Small intestine (tissue), 7 donors: ENCODE measurements at regions not wholly inside any gene's neighbourhood (a gene's known extent, or its start where the extent isn't known, plus 50 kb on each side); places are given as distances from the start of the nearest gene placed in this dataset.

Experiments used
- DNase-seq, 2 donors: peaks; one replicate each; pipeline versions ENCODE4 v3.0.0 to v3.0.0-alpha.2; 2013
- FAIRE-seq: peaks from 2 replicates; lab custom pipeline; 2012; peaks lifted over from hg19 to GRCh38; lab: Jason Lieb, UNC
- H3K27ac ChIP-seq, 3 donors: one replicate each; pipeline ENCODE4 v1.5.1; 2013; ENCODE audit warnings: low read length in 2 of 3, mild to moderate bottlenecking in 2 of 3, control low read depth in 1 of 3, inconsistent platforms in 1 of 3, low read depth in 1 of 3, moderate library complexity in 1 of 3
- H3K27me3 ChIP-seq, 3 donors: one replicate each; pipeline ENCODE4 v1.6.1; 2013; ENCODE audit warnings: low read length in 3 of 3, inconsistent platforms in 1 of 3; ENCODE audit not compliant: control insufficient read depth in 3 of 3, insufficient read depth in 3 of 3
- H3K36me3 ChIP-seq, 3 donors: one replicate each; pipeline ENCODE4 v1.6.1; 2013; ENCODE audit warnings: low read length in 3 of 3, inconsistent platforms in 1 of 3, low read depth in 1 of 3, mild to moderate bottlenecking in 1 of 3, moderate library complexity in 1 of 3; ENCODE audit not compliant: control insufficient read depth in 3 of 3, insufficient read depth in 2 of 3
- H3K4me1 ChIP-seq, 3 donors: one replicate each; pipeline ENCODE4 v1.6.1; 2013; ENCODE audit warnings: low read length in 2 of 3, inconsistent platforms in 1 of 3, low read depth in 1 of 3, mild to moderate bottlenecking in 1 of 3, moderate library complexity in 1 of 3; ENCODE audit not compliant: control insufficient read depth in 3 of 3, insufficient read depth in 2 of 3
- H3K4me3 ChIP-seq, 3 donors: one replicate each; pipeline ENCODE4 v1.5.1; 2013; ENCODE audit warnings: low read length in 3 of 3, control low read depth in 1 of 3, inconsistent platforms in 1 of 3, low read depth in 1 of 3, mild to moderate bottlenecking in 1 of 3, moderate library complexity in 1 of 3
- H3K9me3 ChIP-seq, 2 donors: one replicate each; pipeline ENCODE4 v1.6.1; 2013; ENCODE audit warnings: low read depth in 1 of 2, low read length in 1 of 2; ENCODE audit not compliant: control insufficient read depth in 2 of 2, insufficient read depth in 1 of 2
- WGBS, 3 donors: extraction: QIAGEN DNeasy Blood & Tissue Kit; methylation state at CpG; one replicate each; pipeline ENCODE4 v1.1.7; 2013; 5-methylcytosine and 5-hydroxymethylcytosine counted together
- donor health status: healthy with polysubstance abuse.
- donor health status: control.
- donor health status: control.
- donor health status: Bipolar disorder and iron deficiency.
- donor health status: healthy.

DNA sequence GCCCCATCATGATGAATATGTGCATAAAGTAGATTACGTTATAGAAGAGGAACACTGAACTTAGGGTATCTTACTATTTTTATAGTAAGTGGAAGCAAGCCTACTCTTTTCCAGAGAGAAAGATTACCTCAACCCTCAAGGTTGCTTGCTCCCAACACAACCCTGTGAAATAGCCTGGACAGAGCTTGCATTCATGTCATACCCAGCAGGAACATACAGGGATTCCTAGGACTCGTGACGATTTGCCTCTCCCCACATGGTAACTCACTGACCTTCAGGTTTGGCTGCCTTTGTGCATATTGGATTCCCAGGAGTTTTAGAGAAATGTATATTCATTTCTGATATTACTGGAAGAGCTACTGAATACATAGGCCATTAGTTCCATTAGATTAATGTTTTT lies 80.5 kb downstream of the BLTP1 start:
- H3K4me1 ChIP-seq: no peaks in the 10 kb centered on the region
- H3K27me3 ChIP-seq: no peaks in the 10 kb centered on the region
- H3K9me3 ChIP-seq: no peaks in the 10 kb centered on the region
- H3K4me3 ChIP-seq: no peak overlapping the region
- FAIRE-seq (no peak), DNase-seq (no peak)
- no peak overlapping the region for H3K27ac ChIP-seq
- WGBS, 3 donors: 98 to 100% (median 98%) methylated on average over 3 of the region's 3 CpGs
- peaks cover 0 to 9% (median 6%) of the 10 kb centered on the region in 3 donors for H3K36me3 ChIP-seq

DNA sequence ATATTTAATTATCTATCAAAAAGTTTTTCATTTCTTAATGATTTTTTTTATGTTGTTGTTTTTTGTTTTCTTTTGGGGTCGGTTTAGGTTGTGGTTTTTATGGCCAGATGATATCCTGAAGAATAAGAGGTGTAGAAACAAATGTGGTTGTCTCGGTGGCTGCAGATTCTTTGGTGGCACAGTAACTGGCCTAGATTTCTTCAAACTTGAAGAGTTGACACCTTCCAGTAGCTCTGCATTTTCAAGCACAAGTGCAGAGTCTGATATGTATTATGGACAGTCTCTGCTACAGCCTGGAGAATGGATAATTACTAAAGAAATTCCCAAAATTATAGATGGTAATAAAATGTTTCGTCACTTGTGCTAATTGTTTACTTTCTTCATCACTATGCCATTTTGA lies 82.6 kb downstream of the BLTP1 start:
- Histone ChIP-seq H3K27me3 (no peaks in the 10 kb centered on the region), H3K27ac (no peak overlapping the region), H3K9me3 (no peaks in the 10 kb centered on the region), H3K4me1 (no peaks in the 10 kb centered on the region), H3K36me3 (peaks cover 0 to 14% (median 9%) of the 10 kb centered on the region in 3 donors), H3K4me3 (no peak overlapping the region)
- FAIRE-seq (no peak), DNase-seq (no peak)
- 83 to 87% (median 87%) methylated on average over 3 of the region's 3 CpGs for WGBS, 3 donors

DNA sequence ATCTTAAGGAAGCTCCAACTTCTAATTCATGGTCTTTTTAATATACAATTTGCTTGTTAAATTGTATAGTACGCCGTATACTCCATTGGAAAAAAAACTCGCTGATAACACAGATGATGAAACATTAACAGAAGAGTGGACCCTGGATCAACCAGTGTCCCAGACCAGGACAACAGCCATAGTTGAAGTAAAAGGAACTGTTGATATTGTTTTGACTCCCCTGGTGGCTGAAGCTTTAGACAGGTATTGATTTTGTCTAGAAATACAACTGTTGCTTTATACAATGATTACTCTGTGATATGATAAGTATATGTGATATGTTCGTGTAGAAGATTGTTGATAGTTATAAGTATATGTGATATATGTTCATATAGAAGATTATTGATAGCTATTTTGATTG lies 91.7 kb downstream of the BLTP1 start:
- FAIRE-seq (no peak), DNase-seq (no peak)
- Histone ChIP-seq H3K9me3 (no peaks in the 10 kb centered on the region), H3K27ac (no peak overlapping the region), H3K27me3 (no peaks in the 10 kb centered on the region), H3K36me3 (peaks cover 4 to 12% (median 5%) of the 10 kb centered on the region in 3 donors), H3K4me3 (no peak overlapping the region), H3K4me1 (no peaks in the 10 kb centered on the region)
- WGBS, 3 donors: 83 to 94% (median 92%) methylated on average over 4 of the region's 4 CpGs

- H3K4me3 ChIP-seq: no peak overlapping the region
- H3K9me3 ChIP-seq: no peaks in the 10 kb centered on the region
- H3K27ac ChIP-seq: no peak overlapping the region
- H3K4me1 ChIP-seq: no peaks in the 10 kb centered on the region
- WGBS, 3 donors: 74 to 85% (median 83%) methylated on average over 3 of the region's 3 CpGs
- no peak for FAIRE-seq
- peaks cover 4 to 8% (median 5%) of the 10 kb centered on the region in 3 donors for H3K36me3 ChIP-seq
- DNase-seq: no peak
- no peaks in the 10 kb centered on the region for H3K27me3 ChIP-seq
Observed at GRCh38 chr4:122244764-122245163, 92.6 kb downstream of the BLTP1 start.

- DNase-seq (no peak), FAIRE-seq (no peak)
- 91 to 94% (median 93%) methylated on average over 2 of the region's 2 CpGs for WGBS, 3 donors
Observed at GRCh38 chr4:122246551-122246950, 94.4 kb downstream of the BLTP1 start.

GRCh38 chr4:122249357-122249756 lies 97.2 kb downstream of the BLTP1 start:
- Histone ChIP-seq H3K4me3 (no peak overlapping the region), H3K36me3 (peaks cover 6 to 13% (median 12%) of the 10 kb centered on the region in 3 donors), H3K9me3 (no peaks in the 10 kb centered on the region), H3K4me1 (no peaks in the 10 kb centered on the region), H3K27ac (no peak overlapping the region), H3K27me3 (no peaks in the 10 kb centered on the region)
- WGBS, 3 donors: 59 to 71% (median 60%) methylated on average over 1 of the region's 1 CpG
- DNase-seq: no peak
- no peak for FAIRE-seq

More at GRCh38 chr4:122246551-122246950, 94.4 kb downstream of the BLTP1 start:
- no peaks in the 10 kb centered on the region for H3K27me3 ChIP-seq
- H3K9me3 ChIP-seq: no peaks in the 10 kb centered on the region
- H3K36me3 ChIP-seq: peaks cover 2 to 7% (median 4%) of the 10 kb centered on the region in 3 donors
- H3K4me3 ChIP-seq: no peak overlapping the region
- H3K4me1 ChIP-seq: no peaks in the 10 kb centered on the region
- no peak overlapping the region for H3K27ac ChIP-seq

DNA sequence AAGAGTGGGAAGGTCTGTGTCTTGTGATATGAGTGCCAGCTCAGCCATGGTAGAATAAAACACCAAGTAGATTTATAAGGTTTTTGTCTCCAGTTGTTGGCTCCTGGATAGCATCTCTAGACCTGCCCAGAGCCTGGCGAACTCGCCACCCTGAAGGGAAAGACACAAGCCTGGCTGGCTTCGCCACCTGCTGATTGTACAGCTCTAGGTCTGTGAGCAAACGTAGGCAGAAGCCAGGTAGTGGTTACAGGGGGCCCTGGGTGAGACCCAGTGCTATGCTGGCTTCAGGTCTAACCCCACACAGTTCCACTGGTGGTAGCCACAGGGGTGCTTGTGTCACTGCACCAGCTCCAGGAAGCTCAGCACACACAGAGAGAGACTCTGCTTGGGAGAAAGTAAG lies 100.5 kb downstream of the BLTP1 start:
- H3K36me3 ChIP-seq: peaks cover 9 to 24% (median 19%) of the 10 kb centered on the region in 3 donors

DNA sequence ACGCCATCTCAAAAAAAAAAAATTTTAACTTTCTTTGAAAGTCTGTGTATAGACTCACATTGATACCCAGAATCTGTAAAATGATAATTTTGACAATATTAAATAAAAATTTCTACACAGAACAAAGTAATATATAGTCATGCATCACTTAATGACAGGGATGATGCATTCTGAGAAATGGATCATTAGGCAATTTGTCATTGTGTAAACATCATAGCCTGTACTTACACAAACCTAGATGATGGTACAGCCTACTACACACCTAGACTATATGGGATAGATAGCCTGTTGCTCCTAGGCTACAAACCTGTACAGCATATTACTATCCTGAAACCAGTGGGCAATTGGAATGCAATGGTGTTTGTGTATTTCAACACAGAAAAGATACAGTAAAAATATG lies 107.7 kb downstream of the BLTP1 start:
- H3K27me3 ChIP-seq: no peaks in the 10 kb centered on the region
- no peak for DNase-seq
- H3K4me1 ChIP-seq: no peaks in the 10 kb centered on the region
- no peak for FAIRE-seq
- H3K36me3 ChIP-seq: peaks cover 7 to 20% (median 15%) of the 10 kb centered on the region in 3 donors
- WGBS, 3 donors: 96 to 100% (median 100%) methylated on average over 1 of the region's 1 CpG
- no peak overlapping the region for H3K4me3 ChIP-seq
- H3K27ac ChIP-seq: no peak overlapping the region
- no peaks in the 10 kb centered on the region for H3K9me3 ChIP-seq

More for the DNA sequence above, 100.5 kb downstream of the BLTP1 start:
- H3K4me3 ChIP-seq: no peak overlapping the region
- FAIRE-seq (no peak), DNase-seq (no peak)
- WGBS, 3 donors: 97 to 100% (median 98%) methylated on average over 4 of the region's 4 CpGs
- no peaks in the 10 kb centered on the region for H3K27me3 ChIP-seq
- H3K9me3 ChIP-seq: no peaks in the 10 kb centered on the region
- no peaks in the 10 kb centered on the region for H3K4me1 ChIP-seq
- no peak overlapping the region for H3K27ac ChIP-seq

GRCh38 chr4:122276359-122276758 lies 102.5 kb upstream of the ADAD1 start:
- Histone ChIP-seq H3K4me3 (no peak overlapping the region), H3K4me1 (no peaks in the 10 kb centered on the region), H3K27ac (no peak overlapping the region), H3K27me3 (no peaks in the 10 kb centered on the region), H3K36me3 (peaks cover 0 to 11% (median 7%) of the 10 kb centered on the region in 3 donors), H3K9me3 (no peaks in the 10 kb centered on the region)
- DNase-seq (no peak), FAIRE-seq (no peak)
- WGBS, 3 donors: 91 to 100% (median 94%) methylated on average over 1 of the region's 1 CpG
